Lower leg skin (tissue), 3 donors: ENCODE measurements at regions not wholly inside any gene's neighbourhood (a gene's known extent, or its start where the extent isn't known, plus 50 kb on each side); places are given as distances from the start of the nearest gene placed in this dataset.

ENCODE experiments used
- POLR2A ChIP-seq, 2 donors: fragments of 450-650 bp; IDR thresholded peaks; one replicate each; pipeline ENCODE4 v1.6.1; 2016 to 2017; ENCODE audit warnings: antibody characterized with exemption in 2 of 2, mild to moderate bottlenecking in 1 of 2, moderate library complexity in 1 of 2
- TF ChIP-seq, protein P1 (sequence below), 3 donors: fragments of 450-650 bp; IDR thresholded peaks; one replicate each; pipeline ENCODE4 v1.5.1; 2016; ENCODE audit warnings: antibody characterized with exemption in 3 of 3, mild to moderate bottlenecking in 3 of 3, moderate library complexity in 2 of 3

DNA sequence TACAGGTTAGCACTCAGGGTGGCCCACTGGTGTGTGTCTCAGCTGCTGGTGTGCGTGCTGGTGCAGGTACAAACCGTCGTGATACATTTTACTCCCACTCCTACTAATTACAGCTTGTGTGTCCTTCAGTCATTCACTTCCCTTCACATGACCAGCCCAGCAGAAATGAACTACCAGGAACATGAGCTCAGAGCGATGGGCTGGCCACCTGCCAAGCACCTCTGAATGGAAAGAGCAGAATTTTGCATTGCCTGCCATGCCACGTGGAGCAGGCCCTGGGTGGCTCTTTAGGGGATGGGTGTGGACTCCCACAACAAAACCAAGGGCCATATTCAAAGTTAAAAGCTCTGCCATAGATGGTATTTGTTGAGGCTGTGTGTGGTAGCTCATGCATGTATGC, 58.9 kb upstream of the PGM2 start:
- no peak for TF ChIP-seq POLR2A (IDR thresholded peaks at IDR 0.05)
- TF ChIP-seq, protein P1, sequence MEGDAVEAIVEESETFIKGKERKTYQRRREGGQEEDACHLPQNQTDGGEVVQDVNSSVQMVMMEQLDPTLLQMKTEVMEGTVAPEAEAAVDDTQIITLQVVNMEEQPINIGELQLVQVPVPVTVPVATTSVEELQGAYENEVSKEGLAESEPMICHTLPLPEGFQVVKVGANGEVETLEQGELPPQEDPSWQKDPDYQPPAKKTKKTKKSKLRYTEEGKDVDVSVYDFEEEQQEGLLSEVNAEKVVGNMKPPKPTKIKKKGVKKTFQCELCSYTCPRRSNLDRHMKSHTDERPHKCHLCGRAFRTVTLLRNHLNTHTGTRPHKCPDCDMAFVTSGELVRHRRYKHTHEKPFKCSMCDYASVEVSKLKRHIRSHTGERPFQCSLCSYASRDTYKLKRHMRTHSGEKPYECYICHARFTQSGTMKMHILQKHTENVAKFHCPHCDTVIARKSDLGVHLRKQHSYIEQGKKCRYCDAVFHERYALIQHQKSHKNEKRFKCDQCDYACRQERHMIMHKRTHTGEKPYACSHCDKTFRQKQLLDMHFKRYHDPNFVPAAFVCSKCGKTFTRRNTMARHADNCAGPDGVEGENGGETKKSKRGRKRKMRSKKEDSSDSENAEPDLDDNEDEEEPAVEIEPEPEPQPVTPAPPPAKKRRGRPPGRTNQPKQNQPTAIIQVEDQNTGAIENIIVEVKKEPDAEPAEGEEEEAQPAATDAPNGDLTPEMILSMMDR (IDR thresholded peaks at IDR 0.05), result no peak
